ENCODE measurements at regions not wholly inside any gene's neighbourhood (a gene's known extent, or its start where the extent isn't known, plus 50 kb on each side); places are given as distances from the start of the nearest gene placed in this dataset.
"Not testable (repeated sequence)": the region's sequence is repeated elsewhere in the genome, so short reads cannot be mapped to it uniquely, and the experiment has no call there.

GRCh38 chr14:30242744-30243143, 315.1 kb upstream of the PRKD1 start:
- H3K27ac ChIP-seq = no peak overlapping the region
- H3K27me3 ChIP-seq (replicated peaks; ENCODE audit: insufficient read depth) = no peaks in the 10 kb centered on the region
- no peaks in the 10 kb centered on the region for H3K9me3 ChIP-seq (ENCODE audit: low read depth)
- in situ Hi-C loops (cut with MboI) = no loop called here
- H2AFZ ChIP-seq = no peak overlapping the region
- H3K4me1 ChIP-seq (ENCODE audit: insufficient read depth) = peaks cover 8% of the 10 kb centered on the region; the same call in 1 of the 2 replicates
- no peak for DNase-seq
- H3K4me2 ChIP-seq (ENCODE audit: unreplicated experiment) = no peak overlapping the region
- no peaks in the 10 kb centered on the region for H3F3A ChIP-seq (ENCODE audit: insufficient read depth)
- 96 to 100% methylated on average over 2 of the region's 2 CpGs for WGBS, 2 experiments (ENCODE audit: low coverage in 1 of 2, low lambda C conversion rate in 2 of 2, missing lambda C conversion rate in 2 of 2)
- H3K4me3 ChIP-seq = no peak overlapping the region
- H3K79me2 ChIP-seq (ENCODE audit: insufficient read depth) = no peaks in the 10 kb centered on the region
- H3K36me3 ChIP-seq (ENCODE audit: low read depth) = no peaks in the 10 kb centered on the region
- H3K9ac ChIP-seq = no peak overlapping the region
- H4K20me1 ChIP-seq (ENCODE audit: insufficient read depth) = no peaks in the 10 kb centered on the region
- H3K9me2 ChIP-seq (ENCODE audit: insufficient read depth) = 0 out of 2 replicates have a peak, but pooled peaks cover 3% of the 10 kb centered on the region
- no peak for TF ChIP-seq EZH2phosphoT487 (IDR thresholded peaks at IDR 0.05; ENCODE audit: insufficient read depth, low read depth)

- 0 out of 2 replicates have a peak, but pooled peaks cover 3% of the 10 kb centered on the region for H3K9me2 ChIP-seq (ENCODE audit: insufficient read depth)
- H3K4me1 ChIP-seq (ENCODE audit: insufficient read depth) = peaks cover 8% of the 10 kb centered on the region; the same call in 1 of the 2 replicates
- H3K36me3 ChIP-seq (ENCODE audit: low read depth) = no peaks in the 10 kb centered on the region
- in situ Hi-C loops (cut with MboI) = no loop called here
- no peaks in the 10 kb centered on the region for H3K9me3 ChIP-seq (ENCODE audit: low read depth)
- 94 to 95% methylated on average over 1 of the region's 1 CpG for WGBS, 2 experiments (ENCODE audit: low coverage in 1 of 2, low lambda C conversion rate in 2 of 2, missing lambda C conversion rate in 2 of 2)
- H2AFZ ChIP-seq = no peak overlapping the region
- no peak overlapping the region for H3K9ac ChIP-seq
- DNase-seq = no peak
- no peaks in the 10 kb centered on the region for H3F3A ChIP-seq (ENCODE audit: insufficient read depth)
- H3K79me2 ChIP-seq (ENCODE audit: insufficient read depth) = no peaks in the 10 kb centered on the region
- no peak for TF ChIP-seq EZH2 (IDR thresholded peaks at IDR 0.05; ENCODE audit: insufficient read depth, poor library complexity, severe bottlenecking)
- TF ChIP-seq EZH2phosphoT487 (IDR thresholded peaks at IDR 0.05; ENCODE audit: insufficient read depth, low read depth) = no peak
- no peak overlapping the region for H3K27ac ChIP-seq
- no peak overlapping the region for H3K4me2 ChIP-seq (ENCODE audit: unreplicated experiment)
- H3K4me3 ChIP-seq = no peak overlapping the region
- H3K27me3 ChIP-seq (replicated peaks; ENCODE audit: insufficient read depth) = no peaks in the 10 kb centered on the region
- H4K20me1 ChIP-seq (ENCODE audit: insufficient read depth) = no peaks in the 10 kb centered on the region
Observed at GRCh38 chr14:30243207-30243606, 315.6 kb upstream of the PRKD1 start.

- H3K36me3 ChIP-seq (ENCODE audit: low read depth) = no peaks in the 10 kb centered on the region
- no peak overlapping the region for H2AFZ ChIP-seq
- 0 out of 2 replicates have a peak, but pooled peaks cover 3% of the 10 kb centered on the region for H3K9me2 ChIP-seq (ENCODE audit: insufficient read depth)
- no peaks in the 10 kb centered on the region for H3K27me3 ChIP-seq (replicated peaks; ENCODE audit: insufficient read depth)
- no peak overlapping the region for H3K4me2 ChIP-seq (ENCODE audit: unreplicated experiment)
- H3F3A ChIP-seq (ENCODE audit: insufficient read depth) = no peaks in the 10 kb centered on the region
- in situ Hi-C loops (cut with MboI) = no loop called here
- H3K27ac ChIP-seq = no peak overlapping the region
- no peak overlapping the region for H3K9ac ChIP-seq
- H3K4me3 ChIP-seq = no peak overlapping the region
- TF ChIP-seq EZH2 (IDR thresholded peaks at IDR 0.05; ENCODE audit: insufficient read depth, poor library complexity, severe bottlenecking) = no peak
- no peak for TF ChIP-seq EZH2phosphoT487 (IDR thresholded peaks at IDR 0.05; ENCODE audit: insufficient read depth, low read depth)
- H4K20me1 ChIP-seq (ENCODE audit: insufficient read depth) = no peaks in the 10 kb centered on the region
- H3K4me1 ChIP-seq (ENCODE audit: insufficient read depth) = peaks cover 8% of the 10 kb centered on the region; the same call in 1 of the 2 replicates
- peak; percentile 82 for DNase-seq
- no peaks in the 10 kb centered on the region for H3K9me3 ChIP-seq (ENCODE audit: low read depth)
- no peaks in the 10 kb centered on the region for H3K79me2 ChIP-seq (ENCODE audit: insufficient read depth)
- 3 to 4% methylated on average over 1 of the region's 1 CpG for WGBS, 2 experiments (ENCODE audit: low coverage in 1 of 2, low lambda C conversion rate in 2 of 2, missing lambda C conversion rate in 2 of 2)
Observed at GRCh38 chr14:30243805-30244204, 315.2 kb upstream of the G2E3 start.

GRCh38 chr14:30244348-30244747, 314.6 kb upstream of the G2E3 start:
- H3K9ac ChIP-seq; H3K27me3 ChIP-seq (replicated peaks; ENCODE audit: insufficient read depth); H2AFZ ChIP-seq; H4K20me1 ChIP-seq (ENCODE audit: insufficient read depth); H3K4me3 ChIP-seq; H3K9me3 ChIP-seq (ENCODE audit: low read depth); H3K4me2 ChIP-seq (ENCODE audit: unreplicated experiment); H3K27ac ChIP-seq; H3K4me1 ChIP-seq (ENCODE audit: insufficient read depth); H3K79me2 ChIP-seq (ENCODE audit: insufficient read depth); H3F3A ChIP-seq (ENCODE audit: insufficient read depth); H3K36me3 ChIP-seq (ENCODE audit: low read depth); H3K9me2 ChIP-seq (ENCODE audit: insufficient read depth); DNase-seq; in situ Hi-C loops (cut with MboI): not testable (repeated sequence)
- WGBS, 2 experiments (ENCODE audit: low coverage in 1 of 2, low lambda C conversion rate in 2 of 2, missing lambda C conversion rate in 2 of 2) = 89 to 92% methylated on average over 4 of the region's 4 CpGs

- Histone ChIP-seq H3K4me3 (no peak overlapping the region), H3K9me3 (ENCODE audit: low read depth) (no peaks in the 10 kb centered on the region), H3K9ac (no peak overlapping the region), H3K4me2 (ENCODE audit: unreplicated experiment) (no peak overlapping the region), H3F3A (ENCODE audit: insufficient read depth) (no peaks in the 10 kb centered on the region), H3K9me2 (ENCODE audit: insufficient read depth) (no peaks in the 10 kb centered on the region), H4K20me1 (ENCODE audit: insufficient read depth) (no peaks in the 10 kb centered on the region), H3K27me3 (replicated peaks; ENCODE audit: insufficient read depth) (no peaks in the 10 kb centered on the region), H3K36me3 (ENCODE audit: low read depth) (no peaks in the 10 kb centered on the region), H3K4me1 (ENCODE audit: insufficient read depth) (peaks cover 5% of the 10 kb centered on the region), H3K27ac (no peak overlapping the region), H2AFZ (no peak overlapping the region), H3K79me2 (ENCODE audit: insufficient read depth) (no peaks in the 10 kb centered on the region)
- DNase-seq = no peak
- in situ Hi-C loops (cut with MboI) = no loop called here
- TF ChIP-seq EZH2phosphoT487 (IDR thresholded peaks at IDR 0.05; ENCODE audit: insufficient read depth, low read depth) = no peak
- TF ChIP-seq EZH2 (IDR thresholded peaks at IDR 0.05; ENCODE audit: insufficient read depth, poor library complexity, severe bottlenecking) = no peak
Observed at GRCh38 chr14:30251017-30251416, 307.9 kb upstream of the G2E3 start.

Data from GM23248 (cell line).